GM19324 (cell line): ENCODE measurements at regions not wholly inside any gene's neighbourhood (a gene's known extent, or its start where the extent isn't known, plus 50 kb on each side); places are given as distances from the start of the nearest gene placed in this dataset.

Experiments
- ATAC-seq: cut with Tn5 transposase; IDR thresholded peaks from one replicate; pipeline ENCODE4 v1.9.1; 2021; ENCODE audit warnings: mild to moderate bottlenecking, moderate library complexity; ENCODE audit not compliant: unreplicated experiment, low FRiP score

DNA sequence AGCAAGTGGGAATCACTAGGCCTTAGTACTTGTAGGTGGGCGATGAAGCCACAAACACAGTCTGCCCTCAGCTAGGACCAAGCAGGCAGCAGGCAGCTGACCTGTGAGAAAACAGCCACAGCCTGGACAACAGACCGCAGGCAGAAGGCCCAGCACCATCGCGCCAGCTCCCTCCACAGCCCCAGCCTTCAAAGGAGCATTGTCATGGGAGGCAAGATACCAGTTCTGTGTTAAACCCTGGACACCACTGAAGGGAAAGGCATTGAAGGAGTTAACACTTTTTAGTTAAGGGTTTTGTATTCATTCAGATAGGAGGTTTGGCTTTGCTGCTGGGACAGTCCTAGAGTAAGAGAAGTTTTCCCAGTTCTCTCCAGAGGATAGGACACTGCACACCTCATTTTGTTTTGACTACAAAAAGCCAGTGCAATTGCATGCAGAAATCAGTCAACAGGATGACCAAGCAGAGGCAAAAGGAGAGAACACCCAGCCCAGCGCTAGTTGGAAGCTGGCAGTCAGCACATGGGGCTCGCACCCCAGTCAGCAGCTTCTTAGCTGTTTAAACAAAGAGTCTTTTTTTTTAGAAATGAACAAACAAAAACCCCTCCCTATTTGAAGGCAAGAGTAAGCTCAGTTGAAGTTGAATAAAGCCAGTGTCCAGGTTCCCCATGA, 286.1 kb upstream of the TPM1 start:
- ATAC-seq: no peak

DNA sequence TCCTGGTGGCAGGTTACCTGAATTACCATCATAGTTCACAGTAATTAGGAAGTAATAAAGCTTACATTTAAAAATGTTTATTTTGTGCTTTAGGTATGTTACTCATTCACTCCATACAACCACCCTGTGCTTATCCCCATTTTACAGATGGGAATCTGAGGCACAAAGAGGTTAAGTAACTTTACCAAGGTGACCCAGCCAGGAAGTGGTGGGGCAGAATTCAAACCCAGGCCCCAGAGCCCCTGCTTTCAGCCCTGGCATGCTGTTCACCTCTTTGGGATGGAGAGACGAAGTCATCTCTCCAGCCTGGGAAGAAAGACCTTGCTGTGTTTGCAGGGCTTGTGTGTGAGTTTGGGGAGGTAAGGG, 285.6 kb upstream of the TPM1 start:
- no peak for ATAC-seq

DNA sequence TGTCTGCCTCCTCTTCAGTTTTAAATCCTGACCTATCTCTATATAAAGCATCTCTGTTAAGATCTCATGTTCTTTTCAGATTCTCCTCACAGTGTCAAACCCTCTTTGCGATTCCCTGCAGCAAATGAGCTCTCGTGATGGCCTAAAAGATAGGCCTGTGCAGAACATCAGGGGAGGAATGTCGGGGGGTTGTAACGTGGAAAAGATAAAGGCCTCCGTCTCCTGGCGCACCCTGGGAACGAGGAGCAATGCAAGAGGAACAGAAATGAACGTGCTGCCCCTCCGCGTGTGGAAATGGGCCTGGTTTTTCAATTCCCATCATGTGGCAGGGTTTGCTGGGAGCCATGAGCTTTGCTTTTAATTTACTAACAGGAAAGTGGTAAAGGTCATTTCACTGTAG, 285.0 kb upstream of the TPM1 start:
- ATAC-seq: no peak

DNA sequence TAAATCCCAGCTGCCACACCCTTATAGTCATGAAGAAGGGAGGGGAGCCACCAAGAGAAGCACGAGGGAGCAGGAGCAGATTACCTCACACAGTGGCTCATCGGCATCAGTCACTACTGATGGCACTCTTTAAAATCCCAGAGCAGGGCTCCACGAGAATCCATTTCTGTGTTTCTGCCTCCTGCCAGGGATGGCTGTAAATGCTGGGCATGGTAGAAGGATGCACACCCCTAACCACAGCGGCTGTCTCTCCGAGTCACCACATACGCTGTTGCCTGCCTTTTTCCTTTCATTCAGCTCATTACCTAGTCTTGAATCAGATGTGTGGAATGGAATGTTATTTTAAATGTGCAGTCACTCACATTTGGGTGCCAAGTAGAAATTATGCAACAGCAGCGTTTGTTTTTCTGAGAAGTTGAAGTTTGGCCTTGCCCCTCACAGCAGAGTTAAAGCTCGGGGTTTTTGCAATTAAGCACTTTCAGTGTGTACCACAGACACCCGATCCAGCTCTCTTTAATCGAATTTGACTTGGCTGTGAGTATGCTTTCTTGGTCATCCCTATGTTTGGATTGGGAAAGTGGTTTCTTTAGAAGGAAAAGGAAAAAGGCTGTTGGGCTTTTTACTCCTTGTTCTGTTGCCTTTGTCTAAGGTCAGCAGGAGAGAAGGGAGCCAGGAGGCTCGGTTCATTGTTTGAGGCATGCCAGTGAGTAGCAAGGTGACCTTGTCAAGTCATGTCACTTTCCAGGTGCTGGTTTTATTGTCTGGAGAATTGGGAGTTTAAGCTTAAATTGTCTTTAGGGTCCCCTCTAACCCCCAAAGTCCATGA, 284.2 kb upstream of the TPM1 start:
- ATAC-seq: no peak

DNA sequence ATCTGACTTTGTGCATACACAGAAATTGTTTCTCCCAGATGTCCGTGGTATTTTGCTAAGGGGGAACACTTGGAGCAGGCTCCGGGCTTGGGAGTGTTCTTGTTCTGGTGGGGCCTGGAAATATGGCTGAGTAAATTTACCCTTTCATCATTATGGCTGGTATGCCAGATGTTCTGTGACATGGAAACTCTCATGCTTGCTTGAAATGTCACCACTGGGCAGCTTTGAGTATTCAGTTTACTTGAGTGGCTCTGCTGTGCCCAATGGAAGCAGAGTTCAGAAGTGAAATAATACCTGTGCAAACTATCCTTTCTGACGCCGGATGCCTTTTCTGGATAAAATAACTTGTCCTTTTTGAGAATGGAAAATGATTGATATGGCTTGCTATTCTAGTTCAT, 283.6 kb upstream of the TPM1 start:
- no peak for ATAC-seq

DNA sequence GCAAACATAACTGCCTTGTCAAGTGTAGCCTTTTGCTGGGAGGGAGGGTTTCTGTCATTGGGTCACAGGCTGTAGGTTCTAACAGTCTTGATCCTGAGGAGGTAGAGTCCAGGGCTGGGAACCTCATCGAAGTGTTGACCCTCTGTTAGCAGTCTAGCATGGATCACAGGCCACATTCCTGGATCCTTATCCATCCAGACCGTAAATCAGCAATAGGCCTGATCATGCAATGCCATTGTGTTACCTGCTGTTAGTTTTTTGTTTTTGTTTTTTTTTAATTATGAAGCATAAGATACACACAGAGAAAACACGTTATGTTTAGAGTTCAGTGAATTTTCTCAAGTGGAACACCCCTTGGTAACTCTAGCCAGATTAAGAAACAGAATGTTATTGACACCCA, 282.0 kb upstream of the TPM1 start:
- no peak for ATAC-seq

DNA sequence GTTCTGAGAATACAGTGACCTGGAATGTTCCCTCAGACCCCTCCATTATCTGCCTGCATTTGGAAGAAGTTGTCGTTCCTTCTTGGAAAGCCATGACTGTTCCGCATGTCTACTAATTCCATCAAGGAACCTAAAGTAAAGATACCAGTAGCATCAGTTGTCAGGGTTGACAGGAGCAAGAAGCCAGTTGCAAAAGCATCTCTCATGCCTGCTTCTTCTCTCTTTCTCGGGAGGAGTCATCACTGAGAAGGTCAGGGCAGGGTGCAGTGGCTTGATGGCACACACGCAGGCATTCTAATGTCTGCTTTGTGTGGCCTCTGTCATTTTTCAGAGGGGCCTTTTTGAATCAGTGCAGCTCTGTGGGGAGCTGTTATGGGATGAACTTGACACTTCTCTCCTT, 276.6 kb upstream of the TPM1 start:
- no peak for ATAC-seq

DNA sequence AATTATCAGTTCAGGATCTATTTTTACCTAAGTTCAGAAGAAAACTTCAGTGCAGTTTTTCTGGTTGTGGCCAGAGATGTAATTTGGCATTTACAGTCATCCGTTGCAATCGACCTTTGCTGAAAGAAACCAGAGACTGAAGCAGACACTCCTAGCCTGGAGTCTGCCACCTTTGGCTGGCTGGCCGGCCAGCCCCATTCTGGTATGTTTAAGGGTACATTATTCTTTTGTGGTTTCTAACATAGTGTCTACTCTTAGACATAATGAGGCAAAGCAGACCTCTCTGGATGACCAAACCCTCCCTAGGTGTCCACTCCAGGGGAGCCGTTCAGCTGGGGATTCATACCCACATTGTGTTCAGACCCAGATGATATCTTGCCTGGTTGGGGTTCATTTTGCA, 275.9 kb upstream of the TPM1 start:
- no peak for ATAC-seq

DNA sequence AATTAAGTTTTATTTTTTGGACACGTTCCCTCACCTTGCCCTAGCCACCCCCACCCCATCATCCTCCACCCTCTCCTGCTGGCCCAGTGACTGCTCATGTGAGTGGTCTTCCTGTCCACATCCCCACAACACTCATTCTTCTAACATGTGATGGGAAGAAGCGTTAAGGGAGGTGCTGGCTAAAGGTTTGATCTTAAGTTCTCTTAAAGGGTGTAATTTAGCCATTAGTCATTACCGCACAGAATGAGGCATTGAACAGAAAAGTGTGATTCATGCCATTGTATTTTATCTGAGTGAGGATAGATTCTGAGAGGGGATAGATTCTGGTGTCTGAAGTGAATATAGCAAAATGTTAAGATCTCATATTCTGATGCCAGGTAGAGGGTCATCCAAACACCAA, 272.9 kb upstream of the TPM1 start:
- no peak for ATAC-seq

DNA sequence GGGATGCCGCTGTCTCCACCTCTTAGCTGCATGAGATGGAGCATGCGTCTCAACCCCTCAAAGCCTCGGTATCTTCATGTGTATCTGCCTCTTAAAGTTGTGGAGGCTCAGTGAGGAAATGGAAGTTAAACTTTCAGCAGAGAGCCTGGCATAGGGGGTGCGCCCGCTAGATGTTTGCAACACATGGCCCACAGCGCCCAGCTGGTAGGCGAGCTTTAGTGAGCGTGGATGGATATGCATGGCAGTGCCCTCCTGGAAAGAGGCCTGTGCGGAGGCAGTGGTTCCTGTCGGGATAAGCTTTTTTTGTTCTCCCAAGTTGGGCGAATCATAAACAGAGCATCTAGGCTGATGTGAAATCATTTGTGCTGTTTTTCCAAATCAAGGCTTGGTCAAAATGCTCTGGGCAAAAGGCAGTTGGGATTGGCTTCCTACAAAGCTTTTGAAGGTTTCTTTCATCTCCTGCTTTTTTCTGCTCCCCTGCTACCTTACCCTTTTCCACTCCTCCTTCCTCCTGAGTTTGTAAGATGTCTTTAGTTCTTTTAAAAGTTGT, 272.4 kb upstream of the TPM1 start:
- no peak for ATAC-seq

DNA sequence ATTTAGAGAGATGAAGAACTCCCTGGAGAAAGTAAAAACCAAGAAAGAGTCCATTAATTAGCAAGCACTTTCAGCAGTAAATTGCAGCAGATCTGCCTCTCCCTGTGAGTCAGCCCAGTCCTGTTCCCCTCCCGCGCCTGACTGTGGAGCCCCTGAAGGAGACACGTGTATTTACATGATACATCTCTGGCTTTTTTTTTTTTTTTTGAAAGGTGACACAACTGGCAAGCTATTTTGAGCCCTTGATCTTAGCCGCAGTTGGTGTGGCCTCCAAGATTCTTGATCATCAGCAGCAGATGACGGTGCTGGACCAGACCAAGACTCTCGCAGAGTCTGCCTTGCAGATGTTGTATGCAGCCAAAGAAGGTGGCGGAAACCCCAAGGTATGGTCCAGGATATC, 271.8 kb upstream of the TPM1 start:
- no peak for ATAC-seq

DNA sequence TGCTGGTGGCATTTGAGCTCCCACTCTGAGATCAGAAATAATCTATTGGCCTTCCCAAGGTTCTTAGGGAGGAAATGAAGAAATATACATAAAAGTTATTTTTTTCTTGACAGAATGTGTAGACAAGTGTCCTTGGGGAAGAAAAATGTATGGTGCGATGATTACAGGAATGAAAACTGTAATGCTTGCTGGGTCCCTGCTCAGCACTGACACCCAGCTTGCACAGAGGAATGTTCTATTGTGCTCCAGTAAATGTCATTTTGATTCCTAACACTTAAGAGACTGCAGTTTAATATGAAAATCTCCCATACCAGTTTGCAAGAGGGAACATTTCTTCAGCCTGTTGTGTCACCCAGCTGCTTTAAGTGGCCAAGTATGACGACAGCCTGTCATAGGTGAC, 271.3 kb upstream of the TPM1 start:
- no peak for ATAC-seq

DNA sequence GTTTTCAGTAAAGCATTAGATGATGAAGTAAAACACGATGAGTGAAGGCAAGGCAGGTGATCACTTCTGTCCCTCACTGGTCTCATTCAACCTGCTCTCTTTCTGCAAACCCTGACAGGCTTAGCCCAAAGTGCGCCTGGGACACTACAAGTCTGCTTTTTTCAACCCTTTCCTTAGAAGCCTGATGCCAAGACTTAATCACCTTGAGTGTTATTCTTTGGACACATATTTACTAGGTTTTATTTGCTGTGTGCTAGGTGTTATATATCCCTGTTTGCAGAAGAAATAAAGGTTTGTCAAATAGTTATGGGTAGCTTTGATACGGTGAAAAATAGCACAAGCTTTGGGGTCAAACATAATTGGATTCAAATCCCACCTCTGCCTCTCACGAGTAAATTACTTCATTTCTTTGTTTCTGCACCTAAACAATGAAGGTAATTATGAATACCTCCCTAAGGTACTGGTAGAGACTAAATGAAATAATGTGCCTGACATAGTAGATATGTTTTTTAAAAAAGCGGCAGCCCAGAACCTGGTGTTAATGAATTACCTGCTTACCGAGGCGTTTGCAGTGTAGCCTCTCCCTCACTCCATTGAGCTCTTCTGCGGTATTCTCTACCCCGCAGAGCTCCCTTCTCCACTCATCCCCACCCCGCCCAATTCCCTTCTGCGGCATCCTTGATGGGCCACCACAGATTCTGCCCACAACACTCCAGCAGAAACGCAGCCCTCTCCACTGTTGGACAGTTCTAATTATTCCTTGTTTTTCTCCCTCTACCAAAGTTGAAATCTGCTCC, 269.0 kb upstream of the TPM1 start:
- ATAC-seq: no peak

DNA sequence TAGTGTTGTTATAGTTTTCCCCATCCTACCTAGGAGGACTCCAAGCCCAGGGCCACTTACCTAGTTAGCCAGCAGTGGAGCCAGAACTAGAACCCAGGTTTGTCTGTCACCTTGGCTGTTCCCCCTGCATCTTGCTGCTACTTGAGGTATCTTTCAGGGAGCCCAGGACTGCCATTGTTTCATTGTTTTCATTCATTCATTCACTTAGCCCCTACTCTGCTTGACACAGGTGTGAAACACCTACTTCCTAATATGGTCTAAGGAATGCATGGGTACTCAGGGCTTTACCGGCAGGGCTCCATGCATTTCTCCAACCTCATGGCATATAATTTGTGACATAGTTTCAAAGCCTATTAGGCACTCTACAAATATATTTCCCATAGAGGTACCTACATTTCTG, 266.6 kb upstream of the TPM1 start:
- no peak for ATAC-seq

DNA sequence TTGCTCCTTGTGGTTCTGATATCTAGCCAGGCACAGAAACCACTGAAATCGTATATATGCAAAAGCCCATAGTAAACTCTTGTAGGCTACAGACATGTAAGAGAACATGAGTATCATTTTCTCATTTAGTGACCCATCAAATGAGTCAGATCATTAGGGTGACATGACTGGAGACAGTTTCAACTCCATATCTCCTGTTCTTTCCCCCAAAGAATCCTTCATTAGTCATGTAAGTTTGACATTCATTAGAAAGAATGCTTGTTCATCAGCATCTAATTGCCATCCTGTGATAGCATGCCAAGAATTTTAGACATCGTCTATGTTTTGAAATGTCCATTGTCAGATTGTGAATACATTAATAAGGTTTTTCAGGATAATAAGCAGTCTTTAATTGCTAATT, 264.9 kb upstream of the TPM1 start:
- ATAC-seq: no peak

DNA sequence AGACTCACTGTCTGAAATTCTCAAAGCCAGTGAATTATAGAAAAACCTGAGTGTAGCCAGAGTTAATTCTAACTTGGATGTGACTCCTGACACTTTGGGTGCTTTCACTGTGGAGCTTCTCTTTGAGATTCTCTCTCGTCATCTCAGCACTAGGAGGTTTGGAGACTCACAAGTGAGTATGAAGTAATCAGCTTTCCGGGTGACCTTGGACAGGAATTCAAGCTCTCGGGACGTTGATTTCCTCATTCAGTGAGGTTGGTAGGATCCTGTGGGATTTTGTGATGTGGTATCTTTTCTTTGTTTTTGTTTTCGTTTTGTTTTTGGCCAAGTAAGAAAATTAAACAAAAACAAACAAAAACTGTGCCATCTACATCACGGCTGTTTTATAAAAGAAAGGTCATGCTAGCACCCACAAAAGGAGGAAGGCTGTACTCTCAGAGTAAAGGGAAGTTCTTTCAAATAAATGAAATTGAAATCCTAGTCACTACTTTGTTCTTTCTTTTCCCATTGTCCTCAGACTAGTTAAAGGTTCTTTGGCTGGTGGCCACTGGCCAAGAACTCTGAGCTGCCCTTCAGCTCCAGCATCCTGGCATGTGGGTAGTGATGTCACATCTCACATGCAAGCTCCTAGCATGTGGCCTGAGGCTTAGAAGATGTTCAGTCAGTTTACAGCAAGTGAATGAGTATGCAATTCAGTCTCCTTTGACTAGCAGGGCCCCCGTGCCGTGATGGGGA, 263.3 kb upstream of the TPM1 start:
- no peak for ATAC-seq

DNA sequence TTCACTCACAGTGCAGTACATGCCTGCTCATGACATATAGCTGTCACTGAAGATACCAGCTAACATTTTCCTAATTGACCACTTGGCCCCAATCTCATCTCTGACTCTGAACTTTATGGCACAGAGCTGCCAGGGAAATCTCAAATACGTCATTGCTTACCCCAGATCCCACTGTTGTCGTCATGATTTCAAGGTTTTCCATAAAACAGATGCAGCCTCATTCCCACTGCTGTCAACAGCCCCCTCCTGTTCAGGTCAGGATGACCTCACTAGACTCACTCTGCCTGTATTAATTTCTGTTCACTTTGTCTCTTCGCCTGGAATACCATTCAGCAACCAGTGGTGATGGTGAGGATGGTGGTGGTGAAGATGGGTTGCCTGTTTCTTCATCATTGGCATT, 262.6 kb upstream of the TPM1 start:
- no peak for ATAC-seq

DNA sequence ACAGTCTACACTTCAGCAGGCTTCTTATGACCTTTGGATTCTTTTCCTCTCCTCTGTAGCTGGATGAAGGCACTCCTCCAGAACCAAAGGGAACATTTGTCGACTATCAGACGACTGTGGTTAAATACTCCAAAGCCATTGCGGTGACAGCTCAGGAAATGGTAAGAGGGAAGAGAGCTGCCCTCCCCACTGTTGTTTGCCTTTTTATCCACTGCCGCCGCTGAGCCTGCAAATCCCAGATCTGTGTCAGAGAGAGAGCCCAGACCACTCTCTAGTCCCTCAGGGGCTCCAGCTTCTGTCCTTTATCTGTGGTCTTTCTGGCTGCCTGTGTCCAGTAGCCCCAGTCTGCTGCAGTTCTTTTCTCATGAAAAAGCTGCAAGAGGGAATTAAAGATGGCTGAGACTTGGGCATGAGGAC, 261.5 kb upstream of the TPM1 start:
- ATAC-seq: no peak

DNA sequence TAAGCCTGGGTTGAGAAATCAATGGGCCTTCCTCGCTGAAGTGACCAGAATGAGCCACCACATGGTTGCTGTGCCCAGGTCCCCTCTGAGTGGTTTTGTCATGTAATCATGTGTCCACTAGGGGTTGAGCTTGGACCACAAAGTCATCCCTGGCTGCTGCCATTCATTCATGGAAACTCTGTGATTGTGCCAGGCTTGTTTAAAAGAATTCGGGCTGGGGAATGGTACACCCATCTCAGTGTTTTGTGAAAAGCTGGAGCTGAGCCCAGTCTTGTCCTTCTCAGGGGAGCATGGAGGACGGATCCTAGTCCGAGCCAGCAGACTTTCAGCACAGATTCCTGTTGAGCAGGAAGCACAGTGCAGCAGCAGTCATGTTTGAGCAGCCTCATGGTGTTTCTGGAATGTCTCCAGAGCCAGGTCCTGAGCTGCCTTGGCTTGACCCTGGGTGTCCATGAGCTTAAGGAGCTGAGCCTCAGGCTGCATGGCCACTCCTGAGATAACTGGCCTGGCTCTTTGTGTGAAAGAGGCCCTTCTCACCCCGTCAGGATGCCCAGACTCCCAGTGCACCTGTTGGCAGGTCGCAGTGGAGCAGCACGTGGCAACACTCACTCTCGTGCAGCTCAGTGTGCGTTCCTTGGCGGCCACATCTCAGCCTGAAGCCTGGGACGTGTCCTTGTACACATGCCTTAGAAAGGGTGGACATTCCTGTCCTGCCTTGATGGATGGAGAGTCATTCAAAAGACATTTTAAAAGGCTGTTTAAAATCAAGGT, 260.3 kb upstream of the TPM1 start:
- no peak for ATAC-seq

DNA sequence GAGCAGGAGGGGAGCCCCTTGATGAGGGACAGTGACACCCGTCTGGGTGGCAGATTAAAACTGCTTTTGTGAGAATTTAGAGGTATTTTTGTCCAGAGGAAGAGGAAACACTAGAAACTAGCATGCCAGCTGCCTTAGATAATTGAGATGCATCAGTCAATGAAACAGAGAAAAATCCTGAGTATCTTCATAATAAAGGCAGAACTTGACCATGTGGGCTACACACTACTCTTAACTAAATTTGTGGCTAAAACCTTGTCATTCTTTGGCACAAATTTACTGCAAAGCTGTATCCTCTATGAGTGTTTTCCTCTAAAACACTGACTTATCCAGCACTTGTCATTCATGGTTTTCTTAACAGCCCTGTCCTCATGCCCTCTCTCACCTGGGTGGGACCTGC, 259.7 kb upstream of the TPM1 start:
- ATAC-seq: no peak
